ENCODE measurements at regions not wholly inside any gene's neighbourhood (a gene's known extent, or its start where the extent isn't known, plus 50 kb on each side); places are given as distances from the start of the nearest gene placed in this dataset.

- H3K27ac ChIP-seq (ENCODE audit: low read length), result no peak overlapping the region
- ChIA-PET POLR2A (ENCODE audit: unreplicated experiment) (no interaction called here), CTCF (no interaction called here)
- H3K36me3 ChIP-seq (ENCODE audit: low read depth, low read length), result no peaks in the 10 kb centered on the region
- no peaks in the 10 kb centered on the region for H3K4me1 ChIP-seq (ENCODE audit: insufficient read depth, low read length)
- no peak overlapping the region for H3K4me3 ChIP-seq (ENCODE audit: low read length)
- TF ChIP-seq EZH2 (IDR thresholded peaks at IDR 0.05; ENCODE audit: low read length, unreplicated experiment) (no peak), CTCF (conservative IDR thresholded peaks at IDR 0.05; ENCODE audit: low read depth, low read length) (no peak), EZH2phosphoT487 (IDR thresholded peaks at IDR 0.05; ENCODE audit: borderline replicate concordance, low read length) (no peak)
- intact Hi-C loops (cut with micrococcal nuclease), result no loop called here
- H3K79me2 ChIP-seq (ENCODE audit: low read length), result no peaks in the 10 kb centered on the region
- no TSS peak for BruUV-seq (replicated peaks)
- ATAC-seq (no peak), DNase-seq (no peak)
- H4K20me1 ChIP-seq (ENCODE audit: low read length), result no peaks in the 10 kb centered on the region
- no peaks in the 10 kb centered on the region for H3F3A ChIP-seq (ENCODE audit: low read length, unreplicated experiment)
- peaks cover 30% of the 10 kb centered on the region for H3K27me3 ChIP-seq (ENCODE audit: low read length)
- H2AFZ ChIP-seq (ENCODE audit: low read length), result no peak overlapping the region
- no peaks in the 10 kb centered on the region for H3K9me2 ChIP-seq (replicated peaks; ENCODE audit: low read length)
- H3K9ac ChIP-seq (ENCODE audit: low read length), result no peak overlapping the region
- no peak overlapping the region for H3K4me2 ChIP-seq (ENCODE audit: low read length)
- H3K9me3 ChIP-seq (ENCODE audit: low read length), result no peaks in the 10 kb centered on the region
Observed at GRCh38 chr5:175599210-175599609, 58.7 kb upstream of the HRH2 start.

- Histone ChIP-seq H3F3A (ENCODE audit: low read length, unreplicated experiment) (no peaks in the 10 kb centered on the region), H3K9me2 (replicated peaks; ENCODE audit: low read length) (no peaks in the 10 kb centered on the region), H3K4me1 (ENCODE audit: insufficient read depth, low read length) (no peaks in the 10 kb centered on the region), H3K27me3 (ENCODE audit: low read length) (peaks cover 42% of the 10 kb centered on the region), H2AFZ (ENCODE audit: low read length) (no peak overlapping the region), H3K9ac (ENCODE audit: low read length) (no peak overlapping the region), H3K27ac (ENCODE audit: low read length) (no peak overlapping the region), H4K20me1 (ENCODE audit: low read length) (no peaks in the 10 kb centered on the region), H3K79me2 (ENCODE audit: low read length) (no peaks in the 10 kb centered on the region), H3K4me2 (ENCODE audit: low read length) (no peak overlapping the region), H3K9me3 (ENCODE audit: low read length) (no peaks in the 10 kb centered on the region), H3K4me3 (ENCODE audit: low read length) (no peak overlapping the region), H3K36me3 (ENCODE audit: low read depth, low read length) (no peaks in the 10 kb centered on the region)
- intact Hi-C loops (cut with micrococcal nuclease), result no loop called here
- ATAC-seq (no peak), DNase-seq (no peak)
- POLR2A ChIA-PET (ENCODE audit: unreplicated experiment), result no interaction called here
- TF ChIP-seq CTCF (conservative IDR thresholded peaks at IDR 0.05; ENCODE audit: low read depth, low read length) (no peak), EZH2 (IDR thresholded peaks at IDR 0.05; ENCODE audit: low read length, unreplicated experiment) (no peak)
- CTCF ChIA-PET, result no interaction called here
- BruUV-seq (replicated peaks), result no TSS peak
Observed at GRCh38 chr5:175603987-175604739, 53.7 kb upstream of the HRH2 start.

GRCh38 chr5:175606409-175606808 is 51.5 kb upstream of the HRH2 start:
- Histone ChIP-seq H3K27ac (ENCODE audit: low read length) (no peak overlapping the region), H4K20me1 (ENCODE audit: low read length) (no peaks in the 10 kb centered on the region), H3K79me2 (ENCODE audit: low read length) (no peaks in the 10 kb centered on the region), H3K4me3 (ENCODE audit: low read length) (no peak overlapping the region), H3K9ac (ENCODE audit: low read length) (no peak overlapping the region), H3K9me2 (replicated peaks; ENCODE audit: low read length) (no peaks in the 10 kb centered on the region), H3K36me3 (ENCODE audit: low read depth, low read length) (no peaks in the 10 kb centered on the region), H3K9me3 (ENCODE audit: low read length) (no peaks in the 10 kb centered on the region), H3K4me1 (ENCODE audit: insufficient read depth, low read length) (no peaks in the 10 kb centered on the region), H3K4me2 (ENCODE audit: low read length) (no peak overlapping the region), H3K27me3 (ENCODE audit: low read length) (peaks cover 38% of the 10 kb centered on the region), H3F3A (ENCODE audit: low read length, unreplicated experiment) (no peaks in the 10 kb centered on the region), H2AFZ (ENCODE audit: low read length) (no peak overlapping the region)
- TF ChIP-seq EZH2phosphoT487 (IDR thresholded peaks at IDR 0.05; ENCODE audit: borderline replicate concordance, low read length) (no peak), CTCF (conservative IDR thresholded peaks at IDR 0.05; ENCODE audit: low read depth, low read length) (no peak), EZH2 (IDR thresholded peaks at IDR 0.05; ENCODE audit: low read length, unreplicated experiment) (no peak)
- intact Hi-C loops (cut with micrococcal nuclease), result no loop called here
- ATAC-seq, result no peak
- DNase-seq, result no peak
- ChIA-PET POLR2A (ENCODE audit: unreplicated experiment) (no interaction called here), CTCF (no interaction called here)
- BruUV-seq (replicated peaks), result no TSS peak

All from PC-3 (cell line).